Tibial nerve (tissue), 4 donors: ENCODE measurements at regions not wholly inside any gene's neighbourhood (a gene's known extent, or its start where the extent isn't known, plus 50 kb on each side); places are given as distances from the start of the nearest gene placed in this dataset.

Experiments
- CTCF ChIP-seq, 5 experiments: fragments of 200-600 bp in 3 of 5; fragments of 450-650 bp in 2 of 5; sonication (generic) in 3 of 5; IDR thresholded peaks; one replicate each; pipeline ENCODE4 v1.5.1; 2016 to 2019; ENCODE audit warnings: antibody characterized with exemption in 5 of 5, mild to moderate bottlenecking in 3 of 5, moderate library complexity in 2 of 5
- EP300 ChIP-seq, 2 donors: sonication (generic); formaldehyde crosslinking; IDR thresholded peaks; one replicate each; pipeline ENCODE4 v1.6.1; 2017; ENCODE audit warnings: antibody characterized with exemption in 2 of 2, mild to moderate bottlenecking in 1 of 2
- POLR2A ChIP-seq, 2 donors: fragments of 450-650 bp; IDR thresholded peaks; one replicate each; pipeline ENCODE4 v1.6.1; 2017; ENCODE audit warnings: antibody characterized with exemption in 2 of 2, mild to moderate bottlenecking in 2 of 2, moderate library complexity in 2 of 2

GRCh38 chr9:108468364-108468763 lies 387.4 kb downstream of the ACTL7B start:
- TF ChIP-seq CTCF (IDR thresholded peaks at IDR 0.05): peak in 2 of 5 experiments; percentile 10 to 17
- no peak for TF ChIP-seq POLR2A (IDR thresholded peaks at IDR 0.05)
- TF ChIP-seq EP300 (IDR thresholded peaks at IDR 0.05): no peak
